Dermis microvascular lymphatic vessel endothelial cell (primary cell): ENCODE measurements at regions not wholly inside any gene's neighbourhood (a gene's known extent, or its start where the extent isn't known, plus 50 kb on each side); places are given as distances from the start of the nearest gene placed in this dataset.
"Not testable (repeated sequence)": the region's sequence is repeated elsewhere in the genome, so short reads cannot be mapped to it uniquely, and the experiment has no call there.

Source experiments
- DNase-seq, 2 donors: peaks; one replicate each; pipeline versions ENCODE4 v3.0.0 to v3.0.0-alpha.2; 2010; ENCODE audit warnings: low read depth in 2 of 2

DNA sequence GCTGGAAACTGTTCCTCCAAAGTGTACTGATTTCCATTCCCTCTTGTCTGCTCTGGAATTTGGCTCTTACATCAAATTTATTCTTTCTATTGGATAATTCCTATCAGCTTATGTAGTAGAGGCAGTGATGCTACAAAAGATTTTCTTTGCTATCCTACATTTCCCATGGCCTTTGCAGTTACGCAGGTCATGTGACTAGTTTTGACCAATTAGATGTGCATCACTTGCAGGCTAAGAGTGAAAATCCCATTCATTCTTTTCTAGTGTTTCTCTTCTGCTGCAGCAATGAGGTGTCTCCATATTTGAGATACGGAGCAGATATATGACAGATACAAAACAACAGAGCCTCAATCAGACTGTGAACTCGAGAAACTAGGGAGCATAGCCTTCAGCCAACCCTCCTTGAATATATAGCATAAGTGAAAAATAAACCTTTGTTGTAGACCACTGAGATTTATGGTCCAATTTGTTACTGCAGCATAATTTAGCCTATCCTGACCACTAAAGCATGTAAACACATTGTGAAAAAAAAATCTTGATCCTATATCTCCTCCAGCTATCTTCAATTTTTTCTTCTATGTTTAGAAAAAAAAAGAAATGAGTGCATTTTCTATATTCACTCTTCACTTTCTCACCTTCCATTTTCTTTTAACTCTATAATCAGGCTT lies 102.0 kb downstream of the HNMT start:
- DNase-seq: no peak

DNA sequence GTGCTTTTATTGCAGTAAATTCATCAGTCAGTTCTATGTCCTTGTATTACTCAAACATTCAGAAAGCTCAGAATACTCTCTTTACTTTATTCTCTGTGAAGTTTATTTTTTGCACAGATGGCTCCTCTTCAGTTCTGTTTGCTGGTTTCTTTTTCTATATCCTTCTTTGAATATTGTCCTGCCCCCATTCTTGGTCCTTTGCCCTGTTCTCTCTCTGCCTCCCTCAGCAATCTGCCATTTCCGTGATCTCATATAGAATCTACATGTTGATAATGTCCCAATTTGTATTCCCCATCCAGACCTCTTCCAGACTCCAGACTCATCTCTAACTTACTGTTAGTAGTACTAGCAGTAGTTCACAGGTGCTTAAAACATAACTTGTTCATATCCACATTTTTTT lies 102.6 kb downstream of the HNMT start:
- DNase-seq: no peak

DNA sequence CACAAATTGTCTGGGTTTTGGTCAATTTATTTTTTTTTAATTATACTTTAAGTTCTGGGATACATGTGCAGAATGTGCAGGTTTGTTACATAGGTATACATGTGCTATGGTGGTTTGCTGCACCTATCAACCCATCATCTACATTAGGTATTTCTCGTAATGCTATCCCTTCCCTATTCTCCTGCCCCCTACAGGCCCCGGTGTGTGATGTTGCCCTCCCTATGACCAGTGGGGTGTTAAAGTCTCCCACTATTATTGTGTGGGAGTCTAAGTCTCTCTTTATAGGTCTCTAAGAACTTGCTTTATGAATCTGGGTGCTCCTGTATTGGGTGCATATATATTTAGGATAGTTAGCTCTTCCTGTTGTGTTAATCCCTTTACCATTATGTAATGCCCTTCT lies 104.4 kb downstream of the HNMT start:
- not testable (repeated sequence) for DNase-seq

DNA sequence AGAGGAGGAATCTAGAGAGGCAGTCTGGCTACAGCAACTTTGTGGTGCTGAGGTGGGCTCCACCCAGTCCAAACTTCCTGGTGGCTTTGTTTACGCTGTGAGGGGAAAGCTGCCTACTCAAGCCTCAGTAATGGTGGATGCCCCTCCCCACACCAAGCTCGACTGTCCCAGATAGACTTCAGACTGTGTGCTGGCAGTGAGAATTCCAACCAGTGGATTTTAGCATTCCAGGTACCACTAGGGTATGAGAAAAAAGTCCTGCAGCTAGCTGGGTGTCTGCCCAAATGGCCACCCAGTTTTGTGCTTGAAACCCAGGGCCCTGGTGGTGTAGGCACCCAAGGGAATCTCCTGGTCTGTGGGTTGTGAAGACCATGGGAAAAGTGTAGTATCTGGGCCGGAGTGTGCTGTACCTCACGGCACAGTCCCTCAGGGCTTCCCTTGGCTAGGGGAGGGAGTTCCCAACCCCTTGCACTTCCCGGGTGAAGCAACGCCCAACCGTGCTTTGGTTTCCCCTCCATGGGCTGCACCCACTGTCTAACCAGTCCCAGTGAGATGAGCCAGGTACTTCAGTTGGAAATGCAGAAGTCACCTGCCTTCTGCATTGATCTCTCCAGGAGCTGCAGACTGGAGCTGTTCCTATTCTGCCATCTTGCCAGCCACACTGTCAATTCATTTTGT lies 106.9 kb downstream of the HNMT start:
- not testable (repeated sequence) for DNase-seq

DNA sequence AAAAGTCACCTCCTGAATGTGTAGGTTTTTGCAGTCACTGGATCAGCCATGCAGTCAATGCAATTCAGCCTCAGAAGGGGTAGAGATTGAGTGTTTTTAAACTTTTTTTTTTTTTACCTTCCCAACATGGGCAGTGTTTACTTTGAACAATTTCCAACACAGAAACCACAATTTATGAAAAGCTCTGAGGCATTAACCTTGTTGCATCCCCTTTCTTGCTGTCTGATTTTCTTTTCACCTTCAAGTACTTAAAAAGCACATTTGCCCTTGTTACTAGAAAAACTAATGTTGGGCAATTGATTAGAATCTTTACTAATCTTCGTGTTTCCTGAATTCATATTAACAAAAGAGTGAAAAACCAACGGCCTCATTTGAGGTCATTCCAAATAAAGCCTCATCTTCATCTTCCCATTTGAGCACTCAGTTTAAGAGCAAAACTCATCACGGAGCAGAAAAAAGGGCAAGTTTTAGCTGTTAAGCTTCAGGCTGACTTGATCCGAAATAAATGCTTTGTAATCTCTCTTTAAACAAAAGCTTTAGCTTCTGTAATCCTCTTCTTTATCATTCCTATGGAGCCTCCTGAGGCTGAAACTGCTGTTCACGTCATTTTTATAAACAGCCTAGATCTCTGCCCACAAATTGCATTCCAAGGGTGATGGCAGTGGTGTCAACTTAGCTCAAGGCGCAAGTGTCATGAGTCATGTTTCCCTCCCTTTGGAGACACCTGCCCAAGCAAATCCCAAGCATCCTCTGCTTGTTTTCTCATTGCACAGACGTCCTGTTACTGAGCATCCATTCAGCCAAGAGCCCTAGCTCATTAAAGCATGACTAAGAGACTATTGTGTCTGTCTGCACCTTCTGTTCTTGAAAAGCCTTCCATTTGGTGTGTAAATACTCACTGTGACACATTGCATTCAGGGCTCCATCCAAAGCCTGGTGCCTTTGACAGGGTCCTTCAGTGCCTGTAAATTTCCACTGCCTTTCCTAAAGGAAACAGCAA lies 107.7 kb downstream of the HNMT start:
- DNase-seq: no peak

DNA sequence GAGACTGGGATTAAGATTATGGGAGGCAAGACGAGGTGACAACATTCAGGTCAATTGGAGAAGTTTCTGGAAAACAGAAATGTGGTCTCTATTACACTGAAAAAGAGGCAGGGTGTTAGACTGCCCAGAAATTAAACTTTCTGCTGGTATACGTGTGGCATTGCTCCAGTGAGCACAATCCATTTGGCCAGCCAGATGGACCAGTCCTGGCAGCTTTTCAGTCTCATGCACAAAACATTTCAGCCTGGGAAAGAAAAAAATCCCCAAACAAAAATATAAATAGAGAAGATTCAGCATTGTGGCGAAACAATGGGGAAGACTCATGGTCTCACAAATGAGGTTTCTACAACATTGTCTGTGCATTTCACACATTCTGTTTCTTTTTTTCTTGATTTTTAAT lies 113.9 kb downstream of the HNMT start:
- no peak for DNase-seq

DNA sequence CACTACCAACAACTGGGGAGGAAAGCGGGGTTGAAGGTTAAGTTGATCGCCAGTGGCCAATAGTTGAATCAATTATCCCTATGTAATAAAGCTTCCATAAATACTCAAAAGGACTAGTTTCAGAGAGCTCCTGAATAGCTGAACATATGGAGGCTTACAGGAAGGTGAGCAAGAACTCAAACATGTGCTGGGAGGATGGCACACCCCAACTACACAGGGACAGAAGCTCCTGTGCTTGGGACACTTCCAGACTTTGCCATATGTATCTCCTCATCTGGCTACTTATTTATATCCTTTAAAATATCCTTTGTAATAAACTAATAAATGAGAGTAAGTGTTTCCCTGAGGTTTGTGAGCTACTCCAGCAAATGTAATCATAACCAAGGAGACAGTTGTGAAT lies 115.7 kb downstream of the HNMT start:
- DNase-seq: no peak

GRCh38 chr2:138081225-138082073 lies 117.2 kb downstream of the HNMT start:
- DNase-seq: no peak

- DNase-seq: no peak
These were observed 119.9 kb downstream of the HNMT start for GRCh38 chr2:138084206-138084605.

DNA sequence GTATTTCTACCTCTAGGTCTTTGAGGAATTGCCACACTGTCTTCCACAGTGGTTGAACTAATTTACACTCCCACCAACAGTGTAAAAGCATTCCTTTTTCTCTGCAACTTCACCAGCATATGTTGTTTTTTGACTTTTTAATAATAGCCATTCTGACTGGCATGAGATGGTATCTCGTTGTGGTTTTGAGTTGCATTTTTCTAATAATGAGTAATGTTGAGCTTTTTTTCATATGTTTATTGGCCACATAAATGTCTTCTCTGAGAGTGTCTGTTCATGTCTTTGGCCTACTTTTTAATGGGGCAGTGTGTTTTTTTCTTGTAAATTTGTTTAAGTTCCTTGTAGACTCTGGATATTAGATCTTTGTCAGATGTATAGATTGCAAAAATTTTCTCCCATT lies 121.2 kb downstream of the HNMT start:
- DNase-seq: not testable (repeated sequence)

GRCh38 chr2:138086576-138086975 lies 122.3 kb downstream of the HNMT start:
- DNase-seq: no peak

GRCh38 chr2:138087751-138088593 lies 123.7 kb downstream of the HNMT start:
- DNase-seq: no peak

GRCh38 chr2:138090330-138090729 lies 126.1 kb downstream of the HNMT start:
- peak; percentile 39 to 66 for DNase-seq

DNA sequence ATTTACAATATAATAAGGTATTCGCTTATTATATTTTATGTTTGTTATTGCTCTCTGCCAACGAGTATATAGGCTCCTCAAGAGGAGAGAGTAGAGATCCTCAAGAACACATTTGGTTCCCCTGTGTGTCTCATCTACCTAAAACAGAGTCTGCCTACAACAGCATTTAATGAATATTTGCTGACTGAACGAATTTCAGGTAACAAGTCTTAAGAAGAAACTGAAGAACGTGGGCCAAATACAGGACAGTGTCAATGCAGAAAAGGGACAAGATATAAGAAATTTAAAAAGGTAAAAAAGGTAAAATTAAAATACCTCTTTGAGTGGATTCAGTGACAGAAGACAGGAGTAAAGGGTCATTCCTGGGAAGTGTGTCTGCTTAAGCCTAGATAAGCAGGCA lies 129.2 kb downstream of the HNMT start:
- DNase-seq: no peak

GRCh38 chr2:138094031-138094430 lies 129.8 kb downstream of the HNMT start:
- no peak for DNase-seq

DNA sequence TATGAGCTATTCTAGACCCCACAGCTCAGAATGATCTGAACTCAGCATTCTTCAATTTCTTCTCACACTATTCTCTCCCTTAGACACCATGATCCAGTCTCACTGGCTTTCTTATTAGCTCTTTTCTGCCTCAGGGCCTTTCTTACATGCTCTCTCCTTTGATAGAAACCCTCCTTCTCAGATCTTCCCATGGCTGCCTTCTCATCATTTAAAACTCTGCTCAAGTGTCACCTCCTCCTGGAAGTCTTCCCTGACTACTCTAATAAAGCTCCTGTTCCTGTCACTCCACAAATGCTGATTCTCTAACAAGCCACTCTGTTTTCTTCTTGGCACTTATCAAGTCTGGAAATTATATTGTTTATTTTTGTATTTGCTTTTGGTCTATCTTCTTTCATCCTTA lies 131.1 kb downstream of the HNMT start:
- no peak for DNase-seq

DNA sequence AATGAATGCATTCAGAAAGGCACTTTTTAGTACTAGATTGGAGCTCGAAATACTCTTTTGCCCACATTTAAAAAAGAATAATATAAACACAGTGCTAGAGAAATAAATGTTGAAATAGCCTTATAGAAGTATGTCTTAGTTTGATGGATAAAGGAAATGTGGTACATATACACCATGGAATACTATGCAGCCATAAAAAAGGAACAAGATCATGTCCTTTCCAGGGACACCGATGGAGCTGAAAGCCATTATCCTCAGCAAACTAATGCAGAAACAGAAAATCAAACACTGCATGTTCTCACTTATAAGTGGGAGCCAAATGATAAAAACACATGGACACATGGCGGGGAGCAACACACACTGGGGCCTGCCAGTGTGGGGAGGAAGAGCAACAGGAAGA lies 135.0 kb downstream of the HNMT start:
- not testable (repeated sequence) for DNase-seq

DNA sequence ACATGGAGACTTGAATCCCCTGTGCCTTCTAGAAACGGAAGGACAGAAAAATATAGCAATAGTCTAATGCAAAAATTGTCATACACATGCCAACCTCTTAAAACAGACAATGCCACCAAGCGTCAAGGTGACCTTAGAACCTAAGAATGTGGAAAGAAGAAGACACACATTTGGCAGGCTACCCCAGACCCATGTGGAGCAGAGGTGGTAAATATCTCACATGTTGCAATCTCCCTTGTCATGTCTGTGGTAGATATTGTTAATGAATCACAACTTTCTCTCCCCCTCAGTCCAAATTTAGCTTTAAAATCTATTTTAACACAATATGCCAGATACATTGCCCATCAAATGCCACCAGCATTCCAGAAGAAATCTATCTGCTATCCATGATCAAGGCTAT lies 137.4 kb downstream of the HNMT start:
- DNase-seq: no peak

DNA sequence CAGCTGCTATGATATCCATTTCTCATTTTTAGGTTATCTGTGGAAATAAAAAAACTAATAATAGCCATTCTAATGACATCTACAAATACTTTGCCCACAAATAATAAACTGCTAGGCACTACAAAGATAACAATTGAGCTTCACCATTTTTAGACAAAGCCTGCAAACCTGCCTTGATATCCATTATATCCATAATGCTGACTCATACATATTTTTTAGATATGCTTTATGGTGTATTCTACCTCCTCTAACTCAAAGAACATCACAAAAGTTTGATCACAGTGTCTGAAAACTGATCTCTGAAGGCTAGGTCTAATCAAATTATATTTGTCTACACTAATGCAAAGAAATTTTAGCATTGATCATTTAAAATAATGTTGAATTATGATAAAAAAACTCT lies 138.4 kb downstream of the HNMT start:
- DNase-seq: no peak

- DNase-seq: no peak
These were observed 138.9 kb downstream of the HNMT start for GRCh38 chr2:138103156-138103555.
